Smooth muscle cell (in vitro differentiated cells): ENCODE measurements at regions not wholly inside any gene's neighbourhood (a gene's known extent, or its start where the extent isn't known, plus 50 kb on each side); places are given as distances from the start of the nearest gene placed in this dataset.
A peak's percentile ranks its signal among the peaks of the same experiment; 100 is the strongest.

Experiments
- DNase-seq: peaks from one replicate; lab custom pipeline; 2025; ENCODE audit not compliant: unreplicated experiment; lab: John Stamatoyannopoulos, UW
- H2AFZ ChIP-seq: fragments of 200-600 bp; sonication (generic); 2 replicates; pipeline ENCODE4 v1.6.0; 2016; ENCODE audit warnings: antibody characterized with exemption, low read depth, mild to moderate bottlenecking
- H3F3A ChIP-seq: fragments of 200-600 bp; sonication (generic); 2 replicates; pipeline ENCODE4 v1.6.0; 2017; ENCODE audit warnings: antibody characterized with exemption, low read depth
- H3K27ac ChIP-seq: fragments of 200-600 bp; sonication (generic); 2 replicates; pipeline ENCODE4 v1.5.1; 2016; ENCODE audit warnings: low read depth, mild to moderate bottlenecking
- H3K27me3 ChIP-seq: fragments of 200-600 bp; sonication (generic); 2 replicates; pipeline ENCODE4 v1.6.1; 2016; ENCODE audit warnings: low read depth, mild to moderate bottlenecking
- H3K36me3 ChIP-seq: fragments of 200-600 bp; sonication (generic); 2 replicates; pipeline ENCODE4 v1.5.1; 2016; ENCODE audit warnings: low read depth
- H3K4me1 ChIP-seq: fragments of 200-600 bp; sonication (generic); 2 replicates; pipeline ENCODE4 v1.5.1; 2016; ENCODE audit warnings: low read depth
- H3K4me2 ChIP-seq: fragments of 200-600 bp; sonication (generic); 2 replicates; pipeline ENCODE4 v1.6.0; 2016; ENCODE audit warnings: mild to moderate bottlenecking
- H3K4me3 ChIP-seq: fragments of 200-600 bp; sonication (generic); 2 replicates; pipeline ENCODE4 v1.5.1; 2016; ENCODE audit warnings: mild to moderate bottlenecking
- H3K79me2 ChIP-seq: fragments of 200-600 bp; sonication (generic); 2 replicates; pipeline ENCODE4 v1.6.0; 2016; ENCODE audit warnings: low read depth, mild to moderate bottlenecking
- H3K9ac ChIP-seq: fragments of 200-600 bp; sonication (generic); 2 replicates; pipeline ENCODE4 v1.6.0; 2016; ENCODE audit warnings: low read depth
- H3K9me3 ChIP-seq: fragments of 200-600 bp; sonication (generic); replicated peaks from 2 replicates; pipeline ENCODE4 v1.5.1; 2016; ENCODE audit warnings: low read depth
- H4K20me1 ChIP-seq: fragments of 200-600 bp; sonication (generic); 2 replicates; pipeline ENCODE4 v1.6.0; 2016; ENCODE audit warnings: low read depth
- WGBS: methylation state at CpG from one replicate; pipeline ENCODE4 v1.1.7; 2016; ENCODE audit warnings: low lambda C conversion rate; 5-methylcytosine and 5-hydroxymethylcytosine counted together
- TF ChIP-seq, protein P1 (sequence below): fragments of 200-600 bp; sonication (generic); IDR thresholded peaks from 2 replicates; pipeline ENCODE4 v1.5.1; 2017; ENCODE audit warnings: borderline replicate concordance, mild to moderate bottlenecking, antibody characterized with exemption; ENCODE audit not compliant: insufficient read depth, poor library complexity, severe bottlenecking

GRCh38 chr6:12501990-12502389 is 211.8 kb downstream of the EDN1 start:
- 100% methylated on average over 1 of the region's 1 CpG for WGBS
- no peaks in the 10 kb centered on the region for H3K4me1 ChIP-seq
- H3K36me3 ChIP-seq, result no peaks in the 10 kb centered on the region

GRCh38 chr6:12504325-12504966 is 212.1 kb upstream of the PHACTR1 start:
- WGBS, result 86% methylated on average over 2 of the region's 2 CpGs
- no peak for DNase-seq
- no peak overlapping the region for H3K4me3 ChIP-seq
- H2AFZ ChIP-seq, result no peak overlapping the region
- H3K4me2 ChIP-seq, result no peak overlapping the region
- H3K36me3 ChIP-seq, result no peaks in the 10 kb centered on the region
- H3K9ac ChIP-seq, result no peak overlapping the region
- no peaks in the 10 kb centered on the region for H3K9me3 ChIP-seq
- H4K20me1 ChIP-seq, result no peaks in the 10 kb centered on the region
- H3K27me3 ChIP-seq, result peaks cover 11% of the 10 kb centered on the region
- H3K27ac ChIP-seq, result no peak overlapping the region
- no peaks in the 10 kb centered on the region for H3K4me1 ChIP-seq
- H3K79me2 ChIP-seq, result no peaks in the 10 kb centered on the region
- TF ChIP-seq, protein P1, sequence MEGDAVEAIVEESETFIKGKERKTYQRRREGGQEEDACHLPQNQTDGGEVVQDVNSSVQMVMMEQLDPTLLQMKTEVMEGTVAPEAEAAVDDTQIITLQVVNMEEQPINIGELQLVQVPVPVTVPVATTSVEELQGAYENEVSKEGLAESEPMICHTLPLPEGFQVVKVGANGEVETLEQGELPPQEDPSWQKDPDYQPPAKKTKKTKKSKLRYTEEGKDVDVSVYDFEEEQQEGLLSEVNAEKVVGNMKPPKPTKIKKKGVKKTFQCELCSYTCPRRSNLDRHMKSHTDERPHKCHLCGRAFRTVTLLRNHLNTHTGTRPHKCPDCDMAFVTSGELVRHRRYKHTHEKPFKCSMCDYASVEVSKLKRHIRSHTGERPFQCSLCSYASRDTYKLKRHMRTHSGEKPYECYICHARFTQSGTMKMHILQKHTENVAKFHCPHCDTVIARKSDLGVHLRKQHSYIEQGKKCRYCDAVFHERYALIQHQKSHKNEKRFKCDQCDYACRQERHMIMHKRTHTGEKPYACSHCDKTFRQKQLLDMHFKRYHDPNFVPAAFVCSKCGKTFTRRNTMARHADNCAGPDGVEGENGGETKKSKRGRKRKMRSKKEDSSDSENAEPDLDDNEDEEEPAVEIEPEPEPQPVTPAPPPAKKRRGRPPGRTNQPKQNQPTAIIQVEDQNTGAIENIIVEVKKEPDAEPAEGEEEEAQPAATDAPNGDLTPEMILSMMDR, result peak; percentile 30
- H3F3A ChIP-seq, result no peaks in the 10 kb centered on the region

More at GRCh38 chr6:12501990-12502389, 211.8 kb downstream of the EDN1 start:
- H3K4me2 ChIP-seq, result no peak overlapping the region
- no peaks in the 10 kb centered on the region for H4K20me1 ChIP-seq
- H3K79me2 ChIP-seq, result no peaks in the 10 kb centered on the region
- peaks cover 6% of the 10 kb centered on the region for H3K27me3 ChIP-seq
- TF ChIP-seq, protein P1, result no peak
- DNase-seq, result no peak
- no peak overlapping the region for H3K27ac ChIP-seq
- H2AFZ ChIP-seq, result no peak overlapping the region
- H3F3A ChIP-seq, result no peaks in the 10 kb centered on the region
- no peaks in the 10 kb centered on the region for H3K9me3 ChIP-seq
- no peak overlapping the region for H3K9ac ChIP-seq
- H3K4me3 ChIP-seq, result no peak overlapping the region

GRCh38 chr6:12505486-12505885 is 211.1 kb upstream of the PHACTR1 start:
- WGBS, result 87% methylated on average over 4 of the region's 4 CpGs

GRCh38 chr6:12506159-12506558 is 210.4 kb upstream of the PHACTR1 start:
- H3K79me2 ChIP-seq, result no peaks in the 10 kb centered on the region
- H3K4me3 ChIP-seq, result no peak overlapping the region
- no peak overlapping the region for H2AFZ ChIP-seq
- no peaks in the 10 kb centered on the region for H3K36me3 ChIP-seq
- TF ChIP-seq, protein P1, result no peak
- H3K9me3 ChIP-seq, result no peaks in the 10 kb centered on the region
- 88% methylated on average over 2 of the region's 2 CpGs for WGBS
- no peak for DNase-seq
- H3K27me3 ChIP-seq, result peaks cover 13% of the 10 kb centered on the region
- H3K4me1 ChIP-seq, result no peaks in the 10 kb centered on the region
- H3K9ac ChIP-seq, result no peak overlapping the region
- H3K4me2 ChIP-seq, result no peak overlapping the region
- H4K20me1 ChIP-seq, result no peaks in the 10 kb centered on the region
- no peak overlapping the region for H3K27ac ChIP-seq
- H3F3A ChIP-seq, result no peaks in the 10 kb centered on the region

More at GRCh38 chr6:12505486-12505885, 211.1 kb upstream of the PHACTR1 start:
- no peak for DNase-seq
- Histone ChIP-seq H3K79me2 (no peaks in the 10 kb centered on the region), H3K36me3 (no peaks in the 10 kb centered on the region), H3K9me3 (no peaks in the 10 kb centered on the region), H4K20me1 (no peaks in the 10 kb centered on the region), H3F3A (no peaks in the 10 kb centered on the region), H3K9ac (no peak overlapping the region), H3K27me3 (peaks cover 11% of the 10 kb centered on the region), H3K4me1 (no peaks in the 10 kb centered on the region), H3K27ac (no peak overlapping the region), H3K4me2 (no peak overlapping the region), H2AFZ (no peak overlapping the region), H3K4me3 (no peak overlapping the region)
- TF ChIP-seq, protein P1, result no peak
